ENCODE measurements at regions not wholly inside any gene's neighbourhood (a gene's known extent, or its start where the extent isn't known, plus 50 kb on each side); places are given as distances from the start of the nearest gene placed in this dataset.
"Not testable (repeated sequence)": the region's sequence is repeated elsewhere in the genome, so short reads cannot be mapped to it uniquely, and the experiment has no call there.

DNA sequence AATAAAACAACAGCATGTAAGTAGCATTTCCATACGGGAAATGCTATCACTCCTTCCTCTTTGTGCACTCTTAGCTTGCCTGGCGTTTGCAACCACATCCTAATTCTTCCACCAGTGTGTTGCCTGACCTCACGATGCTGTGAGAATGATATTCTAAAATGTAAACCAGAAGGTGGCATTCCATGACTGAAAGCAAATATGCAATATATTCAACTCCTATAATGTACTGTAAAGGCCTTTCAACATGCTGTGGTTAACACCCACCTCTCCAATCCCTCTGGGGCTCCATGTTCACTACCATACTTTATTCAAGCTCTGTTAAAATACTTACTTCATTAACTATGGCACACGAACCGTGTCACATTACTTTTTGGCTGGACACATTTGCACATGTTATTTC lies 420.6 kb upstream of the DEPDC1 start:
- no peak overlapping the region for H3K4me3 ChIP-seq (ENCODE audit: low read depth, low read length)
- no peak for TF ChIP-seq CTCF (IDR thresholded peaks at IDR 0.05; ENCODE audit: low read depth, low read length)
- in situ Hi-C loops (cut with HindIII; ENCODE audit: low sequenced_read_pairs) = no loop called here
- peak; percentile 23 for DNase-seq (ENCODE audit: low read depth, low spot score)

DNA sequence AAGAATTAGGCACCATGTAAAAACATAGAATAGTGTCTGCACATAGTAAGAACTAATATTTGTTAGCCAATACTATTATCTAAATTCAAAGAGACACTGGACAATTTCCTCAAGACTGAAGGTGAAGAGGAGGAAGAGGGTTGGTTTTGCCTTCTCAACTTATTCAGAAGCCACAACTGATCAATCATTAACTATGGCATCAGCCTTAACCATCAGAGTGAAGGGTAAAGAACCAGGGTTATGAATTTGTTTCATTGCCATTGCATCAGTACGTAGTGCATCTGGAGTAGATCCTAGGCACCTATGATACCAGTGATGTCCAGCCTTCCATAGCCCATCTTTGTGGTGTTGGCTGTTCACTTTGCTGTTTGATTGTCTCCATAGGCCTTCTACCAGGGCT lies 421.7 kb upstream of the DEPDC1 start:
- no peak overlapping the region for H3K4me3 ChIP-seq (ENCODE audit: low read depth, low read length)
- DNase-seq (ENCODE audit: low read depth, low spot score) = no peak
- in situ Hi-C loops (cut with HindIII; ENCODE audit: low sequenced_read_pairs) = no loop called here
- TF ChIP-seq CTCF (IDR thresholded peaks at IDR 0.05; ENCODE audit: low read depth, low read length) = no peak

DNA sequence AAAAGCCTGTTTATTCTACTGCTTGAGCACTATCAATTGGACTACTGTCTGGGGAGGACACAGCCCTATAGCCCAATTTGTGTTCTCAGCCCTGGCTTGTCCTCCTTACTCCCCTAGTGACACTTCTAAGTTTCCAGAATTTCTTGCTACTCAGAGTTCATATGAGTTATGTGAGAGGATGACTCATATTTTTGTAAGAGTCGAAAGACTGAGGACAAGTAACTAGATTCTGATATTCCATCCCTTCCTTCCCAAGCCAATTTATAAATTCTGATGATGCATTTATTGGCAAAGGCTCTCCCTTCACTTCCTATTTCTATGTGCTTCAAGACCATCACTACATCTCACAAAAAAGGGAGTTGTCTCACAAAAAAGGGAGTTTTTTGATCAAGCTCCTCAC lies 422.2 kb upstream of the DEPDC1 start:
- no peak for DNase-seq (ENCODE audit: low read depth, low spot score)
- in situ Hi-C loops (cut with HindIII; ENCODE audit: low sequenced_read_pairs) = no loop called here
- no peak overlapping the region for H3K4me3 ChIP-seq (ENCODE audit: low read depth, low read length)
- TF ChIP-seq CTCF (IDR thresholded peaks at IDR 0.05; ENCODE audit: low read depth, low read length) = no peak

DNA sequence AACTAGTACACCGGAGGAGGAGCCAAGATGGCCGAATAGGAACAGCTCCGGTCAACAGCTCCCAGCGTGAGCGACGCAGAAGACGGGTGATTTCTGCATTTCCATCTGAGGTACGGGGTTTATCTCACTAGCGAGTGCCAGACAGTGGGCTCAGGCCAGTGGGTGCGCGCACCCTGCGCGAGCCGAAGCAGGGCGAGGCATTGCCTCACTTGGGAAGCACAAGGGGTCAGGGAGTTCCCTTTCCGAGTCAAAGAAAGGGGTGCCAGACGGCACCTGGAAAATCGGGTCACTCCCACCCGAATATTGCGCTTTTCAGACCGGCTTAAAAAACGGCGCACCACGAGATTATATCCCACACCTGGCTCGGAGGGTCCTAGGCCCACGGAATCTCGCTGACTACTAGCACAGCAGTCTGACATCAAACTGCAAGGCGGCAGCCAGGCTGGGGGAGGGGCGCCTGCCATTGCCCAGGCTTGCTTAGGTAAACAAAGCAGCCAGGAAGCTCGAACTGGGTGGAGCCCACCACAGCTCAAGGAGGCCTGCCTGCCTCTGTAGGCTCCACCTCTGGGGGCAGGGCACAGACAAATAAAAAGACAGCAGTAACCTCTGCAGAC lies 426.7 kb upstream of the DEPDC1 start:
- DNase-seq (ENCODE audit: low read depth, low spot score); in situ Hi-C loops (cut with HindIII; ENCODE audit: low sequenced_read_pairs); H3K4me3 ChIP-seq (ENCODE audit: low read depth, low read length): not testable (repeated sequence)

- in situ Hi-C loops (cut with HindIII; ENCODE audit: low sequenced_read_pairs) = no loop called here
- TF ChIP-seq CTCF (IDR thresholded peaks at IDR 0.05; ENCODE audit: low read depth, low read length) = no peak
- no peak overlapping the region for H3K4me3 ChIP-seq (ENCODE audit: low read depth, low read length)
- DNase-seq (ENCODE audit: low read depth, low spot score) = no peak
These were observed 433.2 kb upstream of the DEPDC1 start for GRCh38 chr1:68930101-68930500.

GRCh38 chr1:68936530-68936929 lies 439.6 kb upstream of the DEPDC1 start:
- TF ChIP-seq CTCF (IDR thresholded peaks at IDR 0.05; ENCODE audit: low read depth, low read length) = no peak
- in situ Hi-C loops (cut with HindIII; ENCODE audit: low sequenced_read_pairs) = no loop called here
- no peak for DNase-seq (ENCODE audit: low read depth, low spot score)
- no peak overlapping the region for H3K4me3 ChIP-seq (ENCODE audit: low read depth, low read length)

DNA sequence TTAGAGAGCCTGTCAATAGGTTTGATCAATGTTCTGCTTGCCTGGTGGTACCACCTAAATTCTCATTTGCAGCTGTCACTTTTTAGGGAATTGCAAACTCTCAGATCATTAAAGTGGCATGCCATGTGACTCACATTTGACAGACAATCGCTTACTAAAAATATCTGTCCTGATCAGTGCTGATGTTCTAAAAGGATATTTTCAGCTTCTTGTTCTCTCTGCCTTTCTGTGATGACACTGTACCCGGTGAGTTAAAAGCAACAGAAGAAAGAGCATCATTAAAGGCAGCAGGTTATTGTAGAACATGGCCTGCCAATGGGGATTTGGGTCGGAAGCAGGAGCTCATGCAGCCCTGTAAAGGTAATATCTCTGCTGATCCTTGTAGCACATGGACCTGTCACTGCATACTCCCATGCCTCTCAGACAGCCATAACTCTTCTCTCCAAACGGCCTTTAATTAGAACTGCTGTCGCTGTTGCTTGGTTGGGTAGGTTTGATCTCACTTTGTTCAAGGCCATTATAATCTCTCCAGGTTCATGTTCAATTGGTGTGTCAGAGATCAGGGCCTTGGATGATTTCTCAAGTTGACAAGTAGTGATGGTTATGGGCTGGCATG lies 441.3 kb upstream of the DEPDC1 start:
- in situ Hi-C loops (cut with HindIII; ENCODE audit: low sequenced_read_pairs) = no loop called here
- no peak overlapping the region for H3K4me3 ChIP-seq (ENCODE audit: low read depth, low read length)
- TF ChIP-seq CTCF (IDR thresholded peaks at IDR 0.05; ENCODE audit: low read depth, low read length) = no peak
- DNase-seq (ENCODE audit: low read depth, low spot score) = no peak

Data from astrocyte of the spinal cord (primary cell).